GM12874 (cell line): ENCODE measurements at regions not wholly inside any gene's neighbourhood (a gene's known extent, or its start where the extent isn't known, plus 50 kb on each side); places are given as distances from the start of the nearest gene placed in this dataset.

ENCODE experiments used
- CTCF ChIP-seq: IDR thresholded peaks from 2 replicates; pipeline ENCODE4 v1.5.1; 2011; ENCODE audit warnings: low read depth, mild to moderate bottlenecking, control low read depth, low read length, moderate library complexity; ENCODE audit not compliant: insufficient read depth

GRCh38 chr4:126762663-126763247 lies 870.0 kb upstream of the INTU start:
- TF ChIP-seq CTCF = no peak

DNA sequence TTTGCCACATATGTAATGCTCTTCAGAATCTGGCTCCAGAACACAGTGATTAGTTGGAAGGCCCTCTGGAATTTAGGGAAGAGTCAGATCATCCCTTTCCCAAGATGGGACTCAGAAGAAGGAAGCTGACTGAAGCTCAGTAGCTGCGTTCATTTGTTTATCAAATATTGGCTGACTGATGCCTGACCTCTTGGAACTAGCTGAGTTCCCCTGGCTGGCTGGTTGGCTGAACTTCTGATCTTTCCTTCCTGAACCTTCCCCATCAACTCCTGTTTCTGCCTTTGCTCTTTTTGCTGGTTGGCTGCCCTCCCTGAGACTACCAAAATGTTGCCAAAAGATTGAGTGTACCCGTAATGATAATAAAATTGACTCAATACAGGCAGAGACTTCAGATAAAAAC lies 866.5 kb upstream of the INTU start:
- no peak for TF ChIP-seq CTCF

DNA sequence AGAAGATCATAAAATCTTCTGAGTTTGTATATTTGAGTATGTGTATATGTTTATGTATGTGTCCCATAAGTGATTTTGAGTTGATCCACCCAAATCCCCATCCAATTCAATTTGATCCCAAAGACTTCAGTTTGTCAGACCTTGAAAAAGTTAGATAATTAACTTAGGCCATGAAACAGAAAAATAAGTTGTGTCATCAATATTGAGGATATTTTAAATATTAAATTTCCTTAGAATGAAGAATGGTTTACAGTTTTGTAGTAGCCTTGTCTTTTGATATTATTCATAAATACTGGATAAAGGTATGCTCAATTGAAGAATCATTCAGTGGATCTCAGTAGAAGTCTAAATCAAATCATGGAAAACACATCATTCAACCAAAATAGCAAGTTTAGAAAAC lies 864.4 kb upstream of the INTU start:
- TF ChIP-seq CTCF = no peak

DNA sequence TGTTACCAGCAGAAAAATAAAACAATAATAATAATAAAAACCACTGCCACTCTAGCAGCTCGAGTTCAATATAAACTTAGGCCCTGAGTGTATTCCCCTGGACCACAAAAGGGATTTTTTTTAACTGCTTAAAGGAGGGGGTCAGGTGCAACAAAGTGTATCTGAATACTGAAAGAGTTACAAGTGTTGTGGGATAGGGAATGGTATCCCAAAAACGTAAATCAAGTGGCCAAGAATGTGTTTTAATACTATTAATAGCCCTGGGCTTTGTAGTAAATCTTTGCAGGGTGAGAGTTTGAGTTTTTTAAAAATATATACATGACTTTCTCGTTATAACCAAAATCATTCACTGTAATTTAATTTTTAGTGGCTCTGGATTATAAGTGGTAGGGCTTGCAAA lies 860.1 kb upstream of the INTU start:
- no peak for TF ChIP-seq CTCF

- TF ChIP-seq CTCF = no peak
Measured at GRCh38 chr4:126775485-126776106, 857.2 kb upstream of the INTU start.

DNA sequence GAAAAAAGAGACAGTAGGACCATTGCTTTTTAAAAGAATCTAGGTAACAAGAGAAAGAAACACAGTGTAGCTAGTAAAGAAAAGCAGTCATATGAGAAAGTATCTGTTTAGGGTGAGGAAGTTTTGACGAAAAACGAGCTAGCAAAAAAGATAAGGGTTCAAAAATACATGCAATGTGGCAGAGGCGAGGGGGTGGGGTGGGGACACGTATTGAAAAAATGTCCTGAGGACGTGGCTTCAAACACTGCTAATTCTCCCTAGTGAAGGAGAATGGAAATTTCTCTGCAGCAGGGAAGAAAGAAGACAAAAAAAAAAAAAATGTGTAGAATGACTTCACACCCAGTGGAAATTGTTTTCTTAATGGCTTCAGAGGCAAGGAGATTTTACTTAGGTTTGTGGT lies 856.4 kb upstream of the INTU start:
- TF ChIP-seq CTCF = no peak

DNA sequence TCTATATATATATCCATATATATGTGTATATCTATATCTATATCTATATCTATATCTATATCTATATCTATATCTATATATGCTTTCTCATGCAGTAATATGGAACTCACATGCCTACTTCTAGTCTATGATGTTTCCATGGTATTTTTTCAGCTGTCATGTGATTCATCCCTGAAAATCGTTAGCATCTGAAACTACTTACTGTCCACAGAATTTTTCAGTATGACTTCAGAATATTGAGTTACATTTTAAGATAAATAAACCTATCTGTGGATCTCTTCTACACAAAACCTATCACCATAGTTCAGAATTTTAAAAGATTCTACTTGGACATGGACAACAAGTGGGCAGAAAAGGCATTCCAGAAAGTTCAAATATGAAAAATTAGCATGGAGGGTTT lies 855.1 kb upstream of the INTU start:
- no peak for TF ChIP-seq CTCF
